ENCODE measurements at regions not wholly inside any gene's neighbourhood (a gene's known extent, or its start where the extent isn't known, plus 50 kb on each side); places are given as distances from the start of the nearest gene placed in this dataset.
"Not testable (repeated sequence)": the region's sequence is repeated elsewhere in the genome, so short reads cannot be mapped to it uniquely, and the experiment has no call there.

DNA sequence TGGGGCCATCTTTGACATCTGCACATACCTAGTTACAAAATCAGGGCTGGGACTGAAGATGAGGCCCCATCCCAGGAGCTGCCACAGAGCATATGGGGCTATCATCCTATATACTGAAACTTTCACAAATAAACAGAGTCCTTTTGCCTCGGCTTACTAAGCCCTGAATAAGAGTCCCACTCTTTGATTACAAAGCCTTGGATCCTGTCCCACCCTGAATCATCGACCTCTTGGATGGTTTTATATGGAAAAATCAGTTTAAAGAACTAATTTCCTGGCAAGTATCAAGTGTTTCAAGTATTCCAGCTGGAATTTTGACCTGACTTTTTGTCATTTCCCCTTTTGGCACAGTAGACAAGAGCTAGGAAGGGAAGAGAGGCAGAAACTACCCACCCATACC lies 331.3 kb upstream of the FRG2C start:
- H3K4me3 ChIP-seq (replicated peaks; ENCODE audit: low read depth, low read length) = no peak overlapping the region
- DNase-seq (ENCODE audit: extremely low read depth, low read depth) = no peak
- TF ChIP-seq, protein P1, sequence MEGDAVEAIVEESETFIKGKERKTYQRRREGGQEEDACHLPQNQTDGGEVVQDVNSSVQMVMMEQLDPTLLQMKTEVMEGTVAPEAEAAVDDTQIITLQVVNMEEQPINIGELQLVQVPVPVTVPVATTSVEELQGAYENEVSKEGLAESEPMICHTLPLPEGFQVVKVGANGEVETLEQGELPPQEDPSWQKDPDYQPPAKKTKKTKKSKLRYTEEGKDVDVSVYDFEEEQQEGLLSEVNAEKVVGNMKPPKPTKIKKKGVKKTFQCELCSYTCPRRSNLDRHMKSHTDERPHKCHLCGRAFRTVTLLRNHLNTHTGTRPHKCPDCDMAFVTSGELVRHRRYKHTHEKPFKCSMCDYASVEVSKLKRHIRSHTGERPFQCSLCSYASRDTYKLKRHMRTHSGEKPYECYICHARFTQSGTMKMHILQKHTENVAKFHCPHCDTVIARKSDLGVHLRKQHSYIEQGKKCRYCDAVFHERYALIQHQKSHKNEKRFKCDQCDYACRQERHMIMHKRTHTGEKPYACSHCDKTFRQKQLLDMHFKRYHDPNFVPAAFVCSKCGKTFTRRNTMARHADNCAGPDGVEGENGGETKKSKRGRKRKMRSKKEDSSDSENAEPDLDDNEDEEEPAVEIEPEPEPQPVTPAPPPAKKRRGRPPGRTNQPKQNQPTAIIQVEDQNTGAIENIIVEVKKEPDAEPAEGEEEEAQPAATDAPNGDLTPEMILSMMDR (IDR thresholded peaks at IDR 0.05; ENCODE audit: low read depth, low read length, missing control alignments) = no peak

GRCh38 chr3:75334299-75334698 lies 329.8 kb upstream of the FRG2C start:
- TF ChIP-seq, protein P1 (IDR thresholded peaks at IDR 0.05; ENCODE audit: low read depth, low read length, missing control alignments) = no peak
- H3K4me3 ChIP-seq (replicated peaks; ENCODE audit: low read depth, low read length) = no peak overlapping the region
- no peak for DNase-seq (ENCODE audit: extremely low read depth, low read depth)

GRCh38 chr3:75337226-75337900 lies 326.8 kb upstream of the FRG2C start:
- no peak overlapping the region for H3K4me3 ChIP-seq (replicated peaks; ENCODE audit: low read depth, low read length)
- no peak for DNase-seq (ENCODE audit: extremely low read depth, low read depth)
- TF ChIP-seq, protein P1 (IDR thresholded peaks at IDR 0.05; ENCODE audit: low read depth, low read length, missing control alignments) = no peak

DNA sequence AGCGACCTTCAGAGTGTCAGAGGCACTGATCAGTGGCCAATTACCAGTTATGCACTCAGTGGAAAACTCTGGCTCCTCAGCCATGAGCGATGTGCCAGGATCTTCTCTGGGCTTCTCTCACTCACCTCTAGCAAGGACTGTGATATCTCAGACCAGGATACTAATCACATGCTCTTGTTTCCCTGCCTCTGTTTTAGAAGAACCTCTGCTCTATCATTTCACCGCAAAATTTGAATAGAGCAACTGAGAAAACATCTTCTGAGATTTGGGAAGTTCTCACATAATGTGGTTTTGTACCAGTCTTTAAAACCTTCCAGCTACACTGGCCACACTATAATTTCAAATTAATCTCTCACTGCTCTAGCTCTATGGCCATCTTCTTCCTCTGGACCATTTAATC lies 325.8 kb upstream of the FRG2C start:
- TF ChIP-seq, protein P1 (IDR thresholded peaks at IDR 0.05; ENCODE audit: low read depth, low read length, missing control alignments) = no peak

GRCh38 chr3:75341324-75342067 lies 322.6 kb upstream of the FRG2C start:
- TF ChIP-seq, protein P1 (IDR thresholded peaks at IDR 0.05; ENCODE audit: low read depth, low read length, missing control alignments) = peak; percentile 2
- no peak overlapping the region for H3K4me3 ChIP-seq (replicated peaks; ENCODE audit: low read depth, low read length)
- no peak for DNase-seq (ENCODE audit: extremely low read depth, low read depth)

More for the DNA sequence above, 325.8 kb upstream of the FRG2C start:
- no peak overlapping the region for H3K4me3 ChIP-seq (replicated peaks; ENCODE audit: low read depth, low read length)
- no peak for DNase-seq (ENCODE audit: extremely low read depth, low read depth)

DNA sequence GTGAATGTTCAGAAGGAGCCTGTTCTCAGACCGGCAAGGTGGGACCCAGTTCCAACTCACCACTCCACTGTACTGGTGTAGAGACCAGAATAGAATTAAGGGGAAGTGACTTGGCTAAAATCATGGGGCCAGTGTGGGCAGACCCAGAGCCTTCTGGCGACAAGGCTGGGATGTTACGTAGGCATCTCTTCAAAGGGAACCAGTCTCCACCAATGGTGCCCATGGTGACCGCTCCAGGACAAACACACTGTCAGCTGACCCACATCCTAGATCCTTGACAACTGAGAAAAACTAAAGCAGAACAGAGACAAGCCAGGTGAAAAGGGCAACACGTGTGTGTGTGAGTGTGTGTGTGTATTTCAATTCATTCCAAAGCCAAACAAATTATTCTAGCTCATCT lies 321.7 kb upstream of the FRG2C start:
- DNase-seq (ENCODE audit: extremely low read depth, low read depth) = no peak
- TF ChIP-seq, protein P1 (IDR thresholded peaks at IDR 0.05; ENCODE audit: low read depth, low read length, missing control alignments) = no peak
- H3K4me3 ChIP-seq (replicated peaks; ENCODE audit: low read depth, low read length) = no peak overlapping the region

- DNase-seq (ENCODE audit: extremely low read depth, low read depth); H3K4me3 ChIP-seq (replicated peaks; ENCODE audit: low read depth, low read length): not testable (repeated sequence)
Observed at GRCh38 chr3:75350536-75350935, 313.6 kb upstream of the FRG2C start.

- not testable (repeated sequence) for H3K4me3 ChIP-seq (replicated peaks; ENCODE audit: low read depth, low read length); DNase-seq (ENCODE audit: extremely low read depth, low read depth)
Observed at GRCh38 chr3:75362086-75362784, 301.9 kb upstream of the FRG2C start.

DNA sequence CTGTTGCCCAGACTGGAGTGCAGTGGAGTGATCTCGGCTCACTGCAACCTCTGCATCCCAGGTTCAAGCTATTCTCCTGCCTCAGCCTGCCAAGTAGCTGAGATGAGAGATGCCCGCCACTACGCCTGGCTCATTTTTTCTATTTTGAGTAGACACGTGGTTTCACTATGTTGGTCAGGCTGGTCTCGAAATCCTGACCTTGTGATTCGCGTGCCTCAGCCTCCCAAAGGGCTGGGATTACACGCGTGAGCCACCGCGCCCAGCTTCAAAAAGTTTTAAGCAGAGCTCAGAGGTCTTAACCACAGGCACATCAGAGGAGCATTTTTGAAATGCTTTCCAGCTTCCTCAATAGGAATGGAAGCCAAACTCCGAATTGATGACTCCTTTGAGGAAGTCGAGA lies 291.2 kb upstream of the FRG2C start:
- not testable (repeated sequence) for H3K4me3 ChIP-seq (replicated peaks; ENCODE audit: low read depth, low read length); DNase-seq (ENCODE audit: extremely low read depth, low read depth)

DNA sequence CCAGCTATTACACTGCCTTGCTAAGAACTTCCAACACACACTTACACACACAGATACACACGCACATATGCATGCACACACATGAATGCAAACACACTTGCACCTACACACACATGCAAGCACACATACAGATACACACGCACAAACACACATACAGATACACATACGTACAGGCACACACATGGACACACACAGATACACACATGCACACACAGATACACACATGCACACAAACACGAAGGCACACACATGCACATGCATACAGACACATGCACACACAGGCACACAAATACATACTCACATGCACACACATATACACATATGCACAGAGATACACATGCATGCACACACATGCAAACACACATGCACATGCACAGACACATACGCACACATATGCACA lies 284.3 kb upstream of the FRG2C start:
- DNase-seq (ENCODE audit: extremely low read depth, low read depth); H3K4me3 ChIP-seq (replicated peaks; ENCODE audit: low read depth, low read length): not testable (repeated sequence)
